ENCODE measurements at regions not wholly inside any gene's neighbourhood (a gene's known extent, or its start where the extent isn't known, plus 50 kb on each side); places are given as distances from the start of the nearest gene placed in this dataset.

- TF ChIP-seq CTCF (conservative IDR thresholded peaks at IDR 0.05; ENCODE audit: low read length) (no peak), EZH2phosphoT487 (IDR thresholded peaks at IDR 0.05; ENCODE audit: borderline replicate concordance, low read depth, low read length) (no peak)
Observed at GRCh38 chr9:99347568-99347967, 125.5 kb downstream of the SEC61B start.
